ENCODE measurements at regions not wholly inside any gene's neighbourhood (a gene's known extent, or its start where the extent isn't known, plus 50 kb on each side); places are given as distances from the start of the nearest gene placed in this dataset.

- H3K4me3 ChIP-seq (ENCODE audit: low read depth, low read length), result no peak overlapping the region
- no peak for TF ChIP-seq CTCF (IDR thresholded peaks at IDR 0.05; ENCODE audit: low read depth, low read length, missing control alignments)
- no peak for DNase-seq (ENCODE audit: low read depth)
Measured at GRCh38 chrX:13200398-13200797, 119.5 kb downstream of the ATXN3L start.

- no peak for TF ChIP-seq CTCF (IDR thresholded peaks at IDR 0.05; ENCODE audit: low read depth, low read length, missing control alignments)
- H3K4me3 ChIP-seq (ENCODE audit: low read depth, low read length), result no peak overlapping the region
- no peak for DNase-seq (ENCODE audit: low read depth)
Measured at GRCh38 chrX:13198762-13199064, 121.1 kb downstream of the ATXN3L start.

DNA sequence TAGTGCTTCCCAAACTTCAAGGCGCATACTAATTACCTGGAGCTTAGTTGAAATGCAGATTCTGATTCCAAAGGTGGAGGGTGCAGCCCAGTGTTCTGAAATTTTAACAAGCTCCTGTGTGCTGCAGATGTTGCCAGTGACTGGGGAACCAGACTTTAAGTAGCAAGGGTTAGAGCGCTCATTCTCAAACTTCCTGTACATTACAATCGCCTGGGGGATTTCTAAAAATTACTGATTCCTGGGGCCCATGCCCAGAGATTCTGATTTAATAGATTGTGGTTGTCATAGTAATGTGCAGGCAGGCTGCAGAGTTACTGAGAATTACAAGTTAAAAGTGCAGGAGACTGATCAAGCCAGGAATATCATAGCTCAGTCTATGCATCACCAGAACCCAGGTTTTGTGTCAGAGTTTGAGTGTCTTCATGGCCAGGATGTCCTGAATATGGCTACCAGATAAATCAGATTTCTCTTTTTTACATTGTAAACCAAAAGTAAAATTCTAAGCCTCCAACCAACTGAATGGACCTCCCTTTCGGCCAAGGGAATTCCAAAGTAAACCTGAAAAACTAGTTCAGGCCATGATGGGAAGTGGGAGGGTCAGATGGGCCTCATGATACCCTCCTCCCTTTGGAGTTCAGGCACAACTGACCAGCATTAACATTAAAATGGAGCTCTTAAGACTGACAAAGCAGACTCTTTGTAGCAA lies 121.6 kb downstream of the ATXN3L start:
- no peak for DNase-seq (ENCODE audit: low read depth)
- no peak overlapping the region for H3K4me3 ChIP-seq (ENCODE audit: low read depth, low read length)
- no peak for TF ChIP-seq CTCF (IDR thresholded peaks at IDR 0.05; ENCODE audit: low read depth, low read length, missing control alignments)

GRCh38 chrX:13196782-13197181 lies 123.1 kb downstream of the ATXN3L start:
- TF ChIP-seq CTCF (IDR thresholded peaks at IDR 0.05; ENCODE audit: low read depth, low read length, missing control alignments), result no peak
- no peak overlapping the region for H3K4me3 ChIP-seq (ENCODE audit: low read depth, low read length)
- no peak for DNase-seq (ENCODE audit: low read depth)

DNA sequence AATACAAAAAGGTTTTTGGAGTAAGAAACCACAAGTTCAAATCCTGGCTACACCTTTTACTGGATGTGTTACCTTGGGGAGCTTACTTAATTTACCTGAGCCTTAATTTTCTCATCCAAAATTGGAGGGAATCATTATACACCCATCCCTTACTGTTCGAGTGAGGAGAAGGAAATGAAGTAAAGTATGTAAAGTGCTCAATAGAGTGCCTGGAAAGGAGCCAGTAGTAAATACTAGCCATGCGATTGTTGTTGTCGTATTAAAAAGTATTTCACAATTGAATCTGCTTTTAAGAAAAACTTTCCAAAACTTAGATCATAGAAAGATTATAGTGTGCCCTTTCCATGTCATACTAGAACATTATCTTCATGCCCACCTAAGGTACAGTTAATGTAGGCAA lies 124.5 kb downstream of the ATXN3L start:
- no peak overlapping the region for H3K4me3 ChIP-seq (ENCODE audit: low read depth, low read length)
- TF ChIP-seq CTCF (IDR thresholded peaks at IDR 0.05; ENCODE audit: low read depth, low read length, missing control alignments), result no peak
- DNase-seq (ENCODE audit: low read depth), result no peak

- DNase-seq (ENCODE audit: low read depth), result no peak
- no peak overlapping the region for H3K4me3 ChIP-seq (ENCODE audit: low read depth, low read length)
- TF ChIP-seq CTCF (IDR thresholded peaks at IDR 0.05; ENCODE audit: low read depth, low read length, missing control alignments), result no peak
Measured at GRCh38 chrX:13194291-13195103, 125.4 kb downstream of the ATXN3L start.

DNA sequence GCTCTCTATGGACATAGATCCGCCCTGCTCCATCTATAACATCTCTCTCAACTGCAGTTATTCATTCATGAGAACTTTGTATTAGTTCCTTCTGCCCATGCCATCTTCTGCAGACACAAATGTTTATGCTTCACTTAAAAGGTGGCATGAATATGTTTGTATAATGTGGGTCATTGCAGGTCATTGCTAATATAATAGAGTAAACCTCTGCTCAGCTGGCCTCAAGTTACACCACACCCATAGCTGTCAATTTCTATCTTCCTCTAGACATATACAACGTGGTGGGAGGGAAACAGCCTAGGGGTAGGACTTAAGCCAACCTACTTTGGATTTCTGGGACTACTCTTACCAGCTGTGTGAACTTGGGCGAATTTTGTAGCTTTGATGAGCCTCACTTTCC lies 129.8 kb downstream of the ATXN3L start:
- H3K4me3 ChIP-seq (ENCODE audit: low read depth, low read length), result no peak overlapping the region
- no peak for TF ChIP-seq CTCF (IDR thresholded peaks at IDR 0.05; ENCODE audit: low read depth, low read length, missing control alignments)
- no peak for DNase-seq (ENCODE audit: low read depth)

All from GM12864 (cell line).